ENCODE measurements at regions not wholly inside any gene's neighbourhood (a gene's known extent, or its start where the extent isn't known, plus 50 kb on each side); places are given as distances from the start of the nearest gene placed in this dataset.

DNA sequence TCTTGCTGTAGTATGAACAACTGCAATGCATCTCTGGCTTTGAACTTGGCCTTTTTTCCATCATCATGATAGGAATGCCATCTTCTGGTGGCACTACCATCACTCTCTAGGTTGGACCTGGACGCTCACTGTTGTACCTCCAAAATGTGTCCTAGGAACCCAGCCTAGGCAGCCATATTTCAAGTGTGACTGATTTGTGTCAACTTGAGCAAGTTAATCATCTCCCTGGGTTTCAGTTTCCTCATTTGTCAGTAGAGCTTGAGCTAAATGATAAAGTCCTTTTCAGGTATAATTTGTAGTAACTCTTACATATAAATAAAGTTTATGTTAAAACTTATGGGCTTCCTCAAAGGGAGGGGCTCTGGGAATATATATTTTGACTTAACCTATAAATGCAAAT, 241.7 kb upstream of the CEP162 start:
- no peak overlapping the region for H3K27ac ChIP-seq (ENCODE audit: control insufficient read depth, insufficient read depth, low read length)
- no peaks in the 10 kb centered on the region for H4K20me1 ChIP-seq (ENCODE audit: control insufficient read depth, extremely low read depth, insufficient read depth, low read length)
- TF ChIP-seq, protein P1, sequence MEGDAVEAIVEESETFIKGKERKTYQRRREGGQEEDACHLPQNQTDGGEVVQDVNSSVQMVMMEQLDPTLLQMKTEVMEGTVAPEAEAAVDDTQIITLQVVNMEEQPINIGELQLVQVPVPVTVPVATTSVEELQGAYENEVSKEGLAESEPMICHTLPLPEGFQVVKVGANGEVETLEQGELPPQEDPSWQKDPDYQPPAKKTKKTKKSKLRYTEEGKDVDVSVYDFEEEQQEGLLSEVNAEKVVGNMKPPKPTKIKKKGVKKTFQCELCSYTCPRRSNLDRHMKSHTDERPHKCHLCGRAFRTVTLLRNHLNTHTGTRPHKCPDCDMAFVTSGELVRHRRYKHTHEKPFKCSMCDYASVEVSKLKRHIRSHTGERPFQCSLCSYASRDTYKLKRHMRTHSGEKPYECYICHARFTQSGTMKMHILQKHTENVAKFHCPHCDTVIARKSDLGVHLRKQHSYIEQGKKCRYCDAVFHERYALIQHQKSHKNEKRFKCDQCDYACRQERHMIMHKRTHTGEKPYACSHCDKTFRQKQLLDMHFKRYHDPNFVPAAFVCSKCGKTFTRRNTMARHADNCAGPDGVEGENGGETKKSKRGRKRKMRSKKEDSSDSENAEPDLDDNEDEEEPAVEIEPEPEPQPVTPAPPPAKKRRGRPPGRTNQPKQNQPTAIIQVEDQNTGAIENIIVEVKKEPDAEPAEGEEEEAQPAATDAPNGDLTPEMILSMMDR (optimal IDR thresholded peaks at IDR 0.05 in 1 of 3, IDR thresholded peaks at IDR 0.05 in 1 of 3, conservative IDR thresholded peaks at IDR 0.05 in 1 of 3; ENCODE audit: extremely low read depth in 1 of 3, insufficient read depth in 2 of 3, low read length in 3 of 3), result no peak
- no peak for TF ChIP-seq EZH2 (IDR thresholded peaks at IDR 0.05; ENCODE audit: low read length)
- H3K4me1 ChIP-seq (ENCODE audit: control insufficient read depth, extremely low read depth, insufficient read depth, low read length), result no peaks in the 10 kb centered on the region
- H2AFZ ChIP-seq (ENCODE audit: control insufficient read depth, low read length), result no peak overlapping the region
- no peaks in the 10 kb centered on the region for H3K36me3 ChIP-seq (ENCODE audit: control insufficient read depth in 2 of 2, extremely low read depth in 1 of 2, insufficient read depth in 2 of 2, low read length in 2 of 2)
- dilution Hi-C loops (cut with MboI; ENCODE audit: extremely low pct_ligation_motif_present, low sequenced_read_pairs), result no loop called here
- no peak overlapping the region for H3K4me3 ChIP-seq (ENCODE audit: control insufficient read depth in 2 of 3, extremely low read depth in 1 of 3, insufficient read depth in 2 of 3, low read depth in 1 of 3, low read length in 3 of 3)
- H3K9me3 ChIP-seq (ENCODE audit: control insufficient read depth, low read depth, low read length), result no peaks in the 10 kb centered on the region
- H3K79me2 ChIP-seq (ENCODE audit: control insufficient read depth, insufficient read depth, low read length), result no peaks in the 10 kb centered on the region
- H3K9ac ChIP-seq (ENCODE audit: control insufficient read depth, extremely low read depth, insufficient read depth, low read length), result no peak overlapping the region
- H3K4me2 ChIP-seq (ENCODE audit: control insufficient read depth, extremely low read depth, insufficient read depth, low read depth, low read length), result no peak overlapping the region
- no peaks in the 10 kb centered on the region for H3K27me3 ChIP-seq (ENCODE audit: control insufficient read depth, extremely low read depth, insufficient read depth, low read length)
- FAIRE-seq (no peak), DNase-seq (ENCODE audit: low read depth, low spot score) (no peak)
- H3K9me1 ChIP-seq (ENCODE audit: control insufficient read depth, extremely low read depth, insufficient read depth, low read length), result no peaks in the 10 kb centered on the region

GRCh38 chr6:84467296-84467695, 239.9 kb upstream of the CEP162 start:
- H3K9me3 ChIP-seq (ENCODE audit: control insufficient read depth, low read depth, low read length), result no peaks in the 10 kb centered on the region
- no peak overlapping the region for H3K27ac ChIP-seq (ENCODE audit: control insufficient read depth, insufficient read depth, low read length)
- dilution Hi-C loops (cut with MboI; ENCODE audit: extremely low pct_ligation_motif_present, low sequenced_read_pairs), result no loop called here
- no peak overlapping the region for H2AFZ ChIP-seq (ENCODE audit: control insufficient read depth, low read length)
- no peaks in the 10 kb centered on the region for H3K36me3 ChIP-seq (ENCODE audit: control insufficient read depth in 2 of 2, extremely low read depth in 1 of 2, insufficient read depth in 2 of 2, low read length in 2 of 2)
- FAIRE-seq (no peak), DNase-seq (ENCODE audit: low read depth, low spot score) (no peak)
- H3K4me1 ChIP-seq (ENCODE audit: control insufficient read depth, extremely low read depth, insufficient read depth, low read length), result no peaks in the 10 kb centered on the region
- H3K79me2 ChIP-seq (ENCODE audit: control insufficient read depth, insufficient read depth, low read length), result no peaks in the 10 kb centered on the region
- no peak for TF ChIP-seq EZH2 (IDR thresholded peaks at IDR 0.05; ENCODE audit: low read length)
- TF ChIP-seq, protein P1 (optimal IDR thresholded peaks at IDR 0.05 in 1 of 3, IDR thresholded peaks at IDR 0.05 in 1 of 3, conservative IDR thresholded peaks at IDR 0.05 in 1 of 3; ENCODE audit: extremely low read depth in 1 of 3, insufficient read depth in 2 of 3, low read length in 3 of 3), result no peak
- no peaks in the 10 kb centered on the region for H3K27me3 ChIP-seq (ENCODE audit: control insufficient read depth, extremely low read depth, insufficient read depth, low read length)
- H3K4me3 ChIP-seq (ENCODE audit: control insufficient read depth in 2 of 3, extremely low read depth in 1 of 3, insufficient read depth in 2 of 3, low read depth in 1 of 3, low read length in 3 of 3), result no peak overlapping the region
- H4K20me1 ChIP-seq (ENCODE audit: control insufficient read depth, extremely low read depth, insufficient read depth, low read length), result no peaks in the 10 kb centered on the region
- H3K9ac ChIP-seq (ENCODE audit: control insufficient read depth, extremely low read depth, insufficient read depth, low read length), result no peak overlapping the region
- no peak overlapping the region for H3K4me2 ChIP-seq (ENCODE audit: control insufficient read depth, extremely low read depth, insufficient read depth, low read depth, low read length)
- H3K9me1 ChIP-seq (ENCODE audit: control insufficient read depth, extremely low read depth, insufficient read depth, low read length), result no peaks in the 10 kb centered on the region

Measured in keratinocyte (primary cell).